HG02852 (cell line): ENCODE measurements at regions not wholly inside any gene's neighbourhood (a gene's known extent, or its start where the extent isn't known, plus 50 kb on each side); places are given as distances from the start of the nearest gene placed in this dataset.
A peak's percentile ranks its signal among the peaks of the same experiment; 100 is the strongest.
"Not testable (repeated sequence)": the region's sequence is repeated elsewhere in the genome, so short reads cannot be mapped to it uniquely, and the experiment has no call there.

Source experiments
- ATAC-seq: cut with Tn5 transposase; IDR thresholded peaks from one replicate; pipeline ENCODE4 v1.9.1; 2021; ENCODE audit warnings: mild to moderate bottlenecking, moderate library complexity; ENCODE audit not compliant: unreplicated experiment

DNA sequence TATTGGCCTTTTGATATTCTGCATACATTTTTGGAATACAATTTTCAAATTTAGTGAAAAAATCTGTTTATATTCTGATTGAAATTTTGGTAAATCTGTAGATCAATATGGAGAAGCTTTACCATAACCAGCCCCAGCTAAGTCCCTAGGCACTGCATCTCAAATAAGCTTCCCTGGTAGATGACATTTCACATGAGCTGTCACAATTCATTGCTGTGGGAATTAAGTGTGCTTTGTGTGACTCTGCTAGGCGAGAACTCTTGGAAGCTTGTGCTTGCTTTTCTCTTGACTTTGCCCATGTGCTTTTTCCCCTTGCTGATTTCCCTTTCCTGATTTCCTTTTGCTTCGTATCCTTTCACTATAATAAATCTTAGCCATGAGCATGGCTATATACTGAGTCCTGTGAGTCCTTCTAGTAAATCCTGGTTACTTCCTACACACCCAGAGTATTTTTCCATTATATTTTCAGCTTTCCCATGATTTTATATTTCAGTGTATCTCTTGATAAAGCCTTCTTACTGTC lies 166.5 kb upstream of the MMS22L start:
- ATAC-seq: no peak

DNA sequence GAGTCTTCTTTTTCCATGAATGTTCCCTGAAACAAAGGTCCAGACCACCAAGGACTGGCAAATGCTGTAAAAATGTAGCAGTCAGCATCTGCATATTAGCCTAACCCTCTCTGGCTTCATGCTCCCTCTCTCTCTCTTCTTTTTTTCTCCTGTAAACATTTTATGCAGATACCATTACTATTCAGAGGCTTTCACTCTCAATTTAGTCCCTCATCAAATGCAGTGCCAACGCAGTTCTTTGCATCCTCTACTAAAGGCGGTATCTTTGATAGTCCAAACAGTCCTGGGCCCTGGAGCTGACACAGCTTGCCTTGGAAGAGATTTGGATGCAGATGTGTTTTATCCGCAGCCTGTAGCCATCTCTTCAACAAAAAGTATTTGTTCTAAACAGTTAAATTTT lies 167.1 kb upstream of the MMS22L start:
- ATAC-seq: no peak

GRCh38 chr6:97456070-97456469 lies 173.1 kb upstream of the MMS22L start:
- ATAC-seq: no peak

GRCh38 chr6:97459535-97459934 lies 176.5 kb upstream of the MMS22L start:
- no peak for ATAC-seq

DNA sequence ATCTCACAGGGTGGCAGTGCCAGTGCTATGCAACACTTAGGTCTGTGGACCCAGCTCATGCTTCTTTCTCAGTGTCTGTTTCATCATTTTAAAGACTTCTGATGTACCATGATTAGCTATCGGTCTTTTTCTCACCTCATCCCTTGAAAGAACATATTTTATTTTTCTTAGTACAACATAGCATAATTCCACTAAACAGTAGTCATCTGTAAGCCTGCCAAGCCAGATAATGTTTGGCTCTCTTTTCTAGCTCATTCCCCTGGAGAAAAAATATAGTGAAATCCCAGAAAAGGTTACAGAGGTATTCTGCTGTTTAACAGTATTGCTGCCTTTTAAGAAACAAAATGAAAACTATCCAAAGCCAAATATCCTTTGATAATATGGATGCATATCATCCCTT lies 177.0 kb upstream of the MMS22L start:
- ATAC-seq: no peak

GRCh38 chr6:97460394-97461080 lies 177.5 kb upstream of the MMS22L start:
- ATAC-seq: no peak

- ATAC-seq: no peak
Measured at GRCh38 chr6:97461218-97461617, 178.2 kb upstream of the MMS22L start.

- ATAC-seq: no peak
Measured at GRCh38 chr6:97462031-97462430, 179.0 kb upstream of the MMS22L start.

DNA sequence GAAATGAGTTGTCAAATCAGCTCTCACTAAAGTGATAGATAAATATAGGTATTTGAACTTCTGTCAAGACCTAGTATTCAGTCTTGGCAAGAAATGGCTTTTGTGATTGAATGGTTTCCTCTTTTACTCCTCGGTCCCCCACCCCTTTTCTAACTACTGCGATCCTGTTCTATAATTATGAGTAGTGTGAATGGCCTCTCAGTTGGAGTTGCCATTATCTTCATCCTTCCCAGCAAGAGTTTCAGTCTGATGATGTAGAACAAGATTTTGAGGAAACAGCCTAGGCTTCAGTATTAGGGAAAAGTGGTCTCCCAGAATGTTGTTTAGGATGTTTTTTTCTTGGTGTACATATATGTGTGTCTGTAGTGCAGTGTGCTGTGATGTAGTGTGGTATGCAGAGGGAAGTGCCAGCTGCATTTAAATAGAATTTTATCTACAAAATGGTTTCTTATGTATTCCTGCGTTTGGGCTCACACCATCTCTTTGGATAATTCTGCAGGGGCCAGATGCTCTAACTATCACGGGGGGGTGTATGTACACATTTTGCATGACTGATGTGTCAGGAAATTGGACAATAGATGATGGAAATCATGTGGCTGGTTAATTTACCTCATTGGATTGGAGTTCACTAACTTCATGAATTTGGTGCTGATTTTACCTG lies 180.1 kb upstream of the MMS22L start:
- ATAC-seq: no peak

GRCh38 chr6:97465877-97466561 lies 183.0 kb upstream of the MMS22L start:
- no peak for ATAC-seq

GRCh38 chr6:97468981-97469380 lies 186.0 kb upstream of the MMS22L start:
- no peak for ATAC-seq

GRCh38 chr6:97469451-97469850 lies 186.4 kb upstream of the MMS22L start:
- ATAC-seq: no peak

- no peak for ATAC-seq
Measured at GRCh38 chr6:97470322-97470721, 187.3 kb upstream of the MMS22L start.

DNA sequence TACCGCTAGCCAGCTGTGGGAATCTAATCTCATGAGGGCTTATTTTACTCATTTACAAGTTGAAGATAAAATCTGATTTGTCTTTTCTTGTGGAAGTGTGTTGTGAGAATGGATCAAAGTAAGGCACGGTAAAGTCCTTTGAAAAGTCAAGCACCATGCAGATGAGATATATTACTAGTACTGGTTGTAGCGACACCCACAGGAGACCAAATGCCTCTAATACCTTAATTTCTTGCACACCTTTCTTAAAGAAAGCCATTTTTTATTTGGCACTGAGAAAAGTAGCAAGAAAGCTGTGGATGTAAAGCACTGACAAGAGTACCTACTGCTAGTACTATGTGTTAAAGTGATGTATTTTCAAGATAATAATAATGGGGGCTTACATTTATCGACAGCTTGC lies 191.0 kb upstream of the MMS22L start:
- ATAC-seq: no peak

DNA sequence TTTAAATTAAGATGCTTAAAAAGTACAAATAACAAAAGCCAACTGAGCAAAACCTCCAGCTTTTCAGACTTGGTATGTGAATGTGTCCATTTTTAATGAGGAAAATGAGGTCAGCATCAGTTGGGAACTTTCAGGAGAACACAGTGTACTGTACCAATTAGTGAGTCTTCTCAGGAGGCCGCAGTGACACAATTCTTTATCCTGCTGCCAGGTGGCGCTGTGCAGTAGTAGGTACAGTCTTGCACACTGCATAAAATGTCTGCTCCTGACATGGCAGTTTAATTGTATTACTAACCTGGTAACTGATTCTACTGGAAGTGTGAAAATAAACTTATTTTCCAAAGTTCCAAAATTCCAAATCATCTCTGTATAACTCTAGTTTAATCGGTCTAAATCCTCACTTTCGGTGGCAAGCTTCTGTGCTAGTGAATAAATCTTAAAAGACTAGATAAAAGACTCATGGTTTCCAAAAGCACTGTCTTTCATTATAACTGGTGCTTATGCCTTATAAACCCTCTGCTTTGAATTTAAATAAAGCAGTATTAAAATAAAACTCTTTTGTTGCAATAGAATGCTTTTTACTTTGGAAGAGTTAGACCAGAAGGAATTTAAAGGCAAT lies 214.8 kb upstream of the MMS22L start:
- peak; percentile 98 for ATAC-seq

DNA sequence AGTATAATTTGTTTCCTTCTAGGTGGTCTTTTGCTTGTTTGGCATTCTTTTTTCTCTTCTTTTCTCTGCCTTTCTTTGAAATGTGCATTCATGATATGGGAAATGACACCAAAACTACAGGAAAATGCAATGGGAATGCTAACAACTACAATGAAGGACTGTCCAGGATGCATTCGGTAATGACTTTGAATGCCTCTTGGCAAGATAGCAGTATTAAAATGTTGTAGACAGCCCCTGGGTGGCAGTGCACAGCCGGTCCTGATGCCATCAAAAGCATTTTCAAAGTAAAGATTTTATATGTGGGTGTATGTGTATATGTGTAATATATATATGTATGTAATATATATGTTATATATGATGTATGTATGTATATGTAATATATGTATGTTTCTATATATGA lies 218.8 kb upstream of the MMS22L start:
- no peak for ATAC-seq

DNA sequence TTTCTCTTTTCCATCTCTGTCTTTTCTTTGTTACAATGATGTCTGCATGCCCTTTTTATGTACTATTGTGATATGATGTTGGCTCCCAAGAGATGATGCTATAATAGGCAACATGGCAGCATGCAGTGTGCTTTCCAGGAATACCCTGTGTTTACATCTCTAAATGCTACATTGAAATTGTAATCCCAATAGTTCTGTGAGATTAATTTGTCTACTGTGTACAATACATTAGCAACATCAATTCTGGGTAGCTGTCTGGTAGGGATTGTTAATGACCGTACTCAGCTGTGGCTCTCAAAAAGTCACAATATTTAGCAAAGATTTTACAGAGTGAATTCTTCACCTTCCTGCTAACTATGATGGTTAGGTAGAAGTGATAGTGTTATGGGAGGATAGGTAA lies 225.6 kb upstream of the MMS22L start:
- ATAC-seq: no peak

DNA sequence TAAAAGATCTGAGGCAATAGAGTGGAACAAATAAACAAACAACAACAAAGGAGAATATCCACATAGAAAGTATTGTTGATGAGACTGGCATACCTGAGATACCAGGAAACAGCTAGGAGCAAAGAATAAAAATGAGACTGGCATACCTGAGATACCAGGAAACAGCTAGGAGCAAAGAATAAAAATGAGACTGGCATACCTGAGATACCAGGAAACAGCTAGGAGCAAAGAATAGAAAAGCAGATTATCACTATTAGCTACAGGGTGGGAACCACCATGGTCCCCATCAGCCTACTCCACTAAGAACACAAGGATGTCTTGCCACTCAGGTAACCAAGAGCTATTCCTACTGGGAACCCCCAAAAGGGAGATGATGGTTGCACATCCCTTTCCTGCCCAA lies 230.2 kb upstream of the MMS22L start:
- not testable (repeated sequence) for ATAC-seq

GRCh38 chr6:97524811-97525210 lies 241.8 kb upstream of the MMS22L start:
- no peak for ATAC-seq

DNA sequence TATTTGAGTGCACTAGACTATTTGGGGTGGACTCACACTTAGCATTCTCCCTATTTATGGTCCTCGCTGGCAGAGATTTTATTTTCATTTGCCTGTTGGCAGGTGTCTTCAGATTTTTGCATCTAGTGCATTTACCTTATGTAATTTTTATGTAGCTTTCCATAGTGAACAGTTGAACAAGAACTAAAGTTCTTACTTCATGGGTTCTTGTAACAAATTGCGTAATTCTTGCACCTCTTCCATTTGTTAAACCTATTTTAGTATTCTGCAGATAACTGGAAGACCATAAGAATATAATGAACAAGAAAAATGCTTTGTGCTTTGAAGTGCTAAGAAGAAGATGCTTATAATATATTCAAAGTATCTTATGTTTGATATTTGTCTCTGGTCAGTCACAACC lies 252.8 kb upstream of the MMS22L start:
- no peak for ATAC-seq

DNA sequence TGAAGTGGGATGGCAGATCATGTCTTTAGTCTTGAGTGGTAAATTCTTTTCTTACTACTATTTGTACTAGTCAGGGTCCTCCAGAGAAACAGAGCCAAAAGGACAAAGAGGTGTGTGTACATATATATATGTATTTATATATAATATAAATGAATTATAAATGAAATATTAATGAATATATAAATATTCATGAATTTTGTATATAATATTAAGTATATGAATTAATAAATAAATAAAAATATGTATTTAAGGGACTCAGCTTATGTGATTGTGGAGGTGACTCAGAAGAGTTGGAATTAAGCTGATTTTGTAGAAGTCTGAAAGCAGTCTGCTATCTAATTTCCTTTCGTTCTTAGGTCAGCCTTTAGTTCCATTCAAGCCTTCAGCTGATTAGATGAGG lies 265.3 kb upstream of the MMS22L start:
- no peak for ATAC-seq

DNA sequence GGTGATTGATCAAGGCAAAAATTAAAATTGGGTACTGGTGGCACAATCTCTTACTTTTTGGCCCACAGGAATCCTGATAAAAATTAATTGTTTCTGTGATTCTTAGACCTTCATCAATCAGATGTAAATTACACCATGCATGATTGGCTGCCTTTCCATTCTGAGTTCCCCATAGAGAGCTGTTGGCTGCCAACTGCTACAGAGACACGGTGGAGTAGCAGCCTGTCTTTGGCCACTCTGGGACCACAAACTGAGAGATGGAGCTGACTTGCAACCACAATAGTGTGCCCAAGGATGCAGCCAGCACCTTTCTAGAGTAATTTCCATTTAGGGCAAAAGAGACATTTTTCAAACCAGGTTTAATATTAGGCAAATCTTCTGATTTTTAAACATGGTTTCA lies 274.3 kb upstream of the MMS22L start:
- ATAC-seq: no peak
